ENCODE measurements at regions not wholly inside any gene's neighbourhood (a gene's known extent, or its start where the extent isn't known, plus 50 kb on each side); places are given as distances from the start of the nearest gene placed in this dataset.

- no peak for DNase-seq
Measured at GRCh38 chr12:24121911-24122310, 172.4 kb upstream of the SOX5 start.

DNA sequence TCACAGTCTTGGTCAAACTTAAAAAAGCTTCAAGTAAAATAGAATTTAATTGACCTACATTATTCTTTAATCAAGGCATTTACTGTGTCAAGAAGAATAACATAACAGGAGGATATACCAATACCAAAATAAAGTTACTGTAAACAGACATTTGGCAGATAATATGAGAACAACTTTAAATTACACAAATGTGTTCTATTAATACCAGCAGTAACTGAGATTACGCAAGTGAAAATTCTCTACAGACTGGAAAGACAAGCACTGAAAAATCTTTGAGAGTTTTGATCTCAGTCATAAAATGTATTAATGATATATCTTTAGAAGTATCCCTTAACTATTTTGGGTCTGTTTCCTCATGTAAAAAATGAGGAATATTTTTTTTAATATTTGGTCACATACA is 169.2 kb upstream of the SOX5 start:
- DNase-seq = no peak

- no peak for DNase-seq
Measured at GRCh38 chr12:24116548-24116947, 167.1 kb upstream of the SOX5 start.

GRCh38 chr12:24113701-24114100 is 164.2 kb upstream of the SOX5 start:
- DNase-seq = peak; percentile 1

DNA sequence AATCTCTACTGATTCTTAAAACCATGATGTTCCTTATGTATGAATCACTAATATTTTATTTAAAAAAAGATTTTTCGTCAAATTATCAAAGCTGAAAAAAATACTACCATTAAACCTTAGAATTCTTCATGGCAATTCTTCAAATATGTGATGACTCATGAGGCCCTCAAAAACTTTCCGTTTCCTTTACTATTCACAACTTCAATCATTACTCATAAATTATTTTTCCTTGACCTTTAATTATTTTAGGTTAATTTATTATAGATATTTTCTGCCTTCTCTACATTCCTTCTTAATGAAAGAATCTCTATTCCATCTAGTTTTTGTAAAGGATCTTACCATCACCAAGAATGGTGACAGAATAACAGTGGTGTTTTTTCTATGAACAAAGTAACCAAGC is 162.1 kb upstream of the SOX5 start:
- DNase-seq = peak; percentile 36

GRCh38 chr12:24111086-24111485 is 161.6 kb upstream of the SOX5 start:
- DNase-seq = peak; percentile 3

DNA sequence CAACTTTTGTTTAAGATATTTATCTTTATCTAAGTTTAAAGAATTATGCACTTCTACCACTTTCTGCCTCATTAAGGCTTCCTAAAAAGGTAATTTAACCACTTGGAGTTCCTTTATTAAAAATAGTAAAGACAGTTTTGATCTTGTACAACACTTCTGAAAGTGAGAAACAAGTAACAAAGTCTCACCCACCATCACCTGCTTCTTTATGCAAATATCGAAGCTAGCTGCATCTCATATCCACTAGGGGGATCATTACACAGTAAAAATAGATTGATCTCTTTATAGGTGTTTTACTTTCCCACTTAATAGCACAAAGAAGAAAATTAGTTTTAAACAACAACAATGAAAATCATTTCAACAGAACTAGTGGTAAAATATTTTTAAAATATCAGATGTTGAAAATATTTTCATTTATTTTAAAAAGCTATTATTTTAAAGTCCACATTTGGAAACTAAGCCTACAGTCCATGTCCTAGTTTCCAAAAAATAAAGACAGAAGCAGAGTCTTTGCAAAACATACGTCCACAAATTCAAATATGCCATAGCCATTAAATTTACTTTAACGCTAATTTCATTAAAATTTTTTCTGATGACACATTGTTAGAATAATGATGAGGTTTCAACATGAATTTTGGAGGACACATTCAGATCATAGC is 160.0 kb upstream of the SOX5 start:
- DNase-seq = peak; percentile 55

DNA sequence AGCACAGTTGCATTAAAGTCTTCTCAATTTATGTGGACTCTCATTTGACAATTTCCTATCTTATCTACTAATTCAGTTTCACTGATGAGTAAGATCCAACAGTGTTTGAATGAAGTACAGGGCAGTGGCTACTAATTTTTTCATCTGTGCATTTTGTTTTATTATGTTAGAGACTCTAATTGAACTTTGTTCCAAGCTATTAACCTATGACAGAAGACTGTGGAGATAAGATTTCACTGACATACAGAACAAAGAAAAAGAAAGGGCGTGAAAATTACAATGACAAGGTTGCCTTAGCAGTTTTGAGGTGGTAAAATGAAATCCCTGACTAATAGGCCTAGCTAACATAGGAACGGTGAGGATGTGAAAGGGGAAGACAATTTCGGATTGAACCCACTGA is 153.2 kb upstream of the SOX5 start:
- no peak for DNase-seq

DNA sequence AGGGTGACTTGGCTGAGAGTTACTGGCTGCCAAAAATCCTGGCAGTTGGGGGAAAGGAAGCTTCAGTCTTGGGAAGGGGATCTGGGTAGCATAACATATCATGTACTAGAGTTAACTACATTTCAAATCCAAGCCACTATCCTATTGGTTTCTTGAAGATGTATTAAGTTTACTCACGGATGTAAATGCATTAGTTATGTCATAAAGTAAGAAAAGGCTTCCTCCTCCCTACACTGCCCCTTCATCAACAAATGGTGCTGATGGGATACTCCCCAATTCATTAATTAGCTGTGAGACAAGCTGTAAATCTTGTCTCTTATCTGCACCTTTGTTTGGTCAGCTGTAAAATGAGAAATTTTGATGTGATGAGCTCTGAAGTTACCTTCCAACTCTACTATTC is 150.1 kb upstream of the SOX5 start:
- DNase-seq = no peak

- no peak for DNase-seq
Measured at GRCh38 chr12:24095245-24095644, 145.8 kb upstream of the SOX5 start.

- DNase-seq = no peak
Measured at GRCh38 chr12:24089510-24089890, 140.0 kb upstream of the SOX5 start.

DNA sequence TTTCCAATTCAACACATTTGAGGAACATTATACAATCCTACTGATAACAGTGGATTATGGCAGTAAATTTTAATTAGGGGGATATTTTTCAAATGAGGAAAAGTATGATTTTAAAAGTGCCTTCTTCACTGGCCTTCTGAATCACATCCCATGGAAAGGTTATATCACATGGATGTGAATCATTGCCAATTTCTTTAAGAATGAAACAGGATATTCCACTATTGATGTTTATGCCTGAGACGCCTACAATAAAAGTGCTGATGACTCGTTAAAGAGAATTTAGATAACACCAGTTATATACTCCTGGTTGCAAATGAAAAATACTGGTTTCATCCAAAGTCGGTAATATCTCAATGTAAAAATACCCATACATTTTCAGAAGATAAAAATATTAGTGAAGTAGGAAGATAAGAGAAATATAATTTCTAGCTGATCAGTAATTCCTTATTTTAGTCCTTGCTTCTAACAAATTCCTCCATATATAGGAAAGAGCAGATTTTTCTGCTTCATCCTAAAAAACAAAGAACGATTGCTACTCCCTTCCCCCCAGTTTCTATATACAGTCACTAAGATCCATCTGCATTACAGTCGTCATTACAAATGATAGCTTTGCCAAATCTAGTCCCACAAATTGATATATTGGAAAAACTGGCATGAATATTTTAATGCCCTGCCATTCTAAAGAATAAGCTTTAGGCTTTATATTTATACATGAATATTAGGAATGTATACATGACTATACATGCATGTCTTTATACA is 139.5 kb upstream of the SOX5 start:
- DNase-seq = peak; percentile 9

- no peak for DNase-seq
Measured at GRCh38 chr12:24087294-24087693, 137.8 kb upstream of the SOX5 start.

GRCh38 chr12:24084800-24085199 is 135.3 kb upstream of the SOX5 start:
- no peak for DNase-seq

DNA sequence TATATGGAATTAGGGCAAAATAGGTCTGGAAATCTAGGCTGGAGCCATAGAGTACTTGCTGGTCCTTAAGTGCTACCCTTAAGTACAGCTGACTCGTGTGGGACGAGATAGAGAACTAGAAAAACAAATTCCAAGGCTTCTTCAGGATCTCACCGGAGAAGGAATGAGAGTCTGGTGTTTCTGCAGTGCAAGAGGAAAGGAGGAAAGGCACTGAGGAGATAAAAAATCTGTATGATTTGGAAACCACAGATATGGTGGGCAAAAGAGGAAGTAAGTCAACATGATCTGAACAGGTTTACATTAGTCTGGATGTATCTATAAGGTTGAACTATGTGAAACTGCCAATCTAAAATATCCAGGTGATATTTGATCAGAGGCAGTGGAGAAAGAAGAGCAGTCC is 134.4 kb upstream of the SOX5 start:
- DNase-seq = no peak

- no peak for DNase-seq
Measured at GRCh38 chr12:24081606-24082005, 132.1 kb upstream of the SOX5 start.

DNA sequence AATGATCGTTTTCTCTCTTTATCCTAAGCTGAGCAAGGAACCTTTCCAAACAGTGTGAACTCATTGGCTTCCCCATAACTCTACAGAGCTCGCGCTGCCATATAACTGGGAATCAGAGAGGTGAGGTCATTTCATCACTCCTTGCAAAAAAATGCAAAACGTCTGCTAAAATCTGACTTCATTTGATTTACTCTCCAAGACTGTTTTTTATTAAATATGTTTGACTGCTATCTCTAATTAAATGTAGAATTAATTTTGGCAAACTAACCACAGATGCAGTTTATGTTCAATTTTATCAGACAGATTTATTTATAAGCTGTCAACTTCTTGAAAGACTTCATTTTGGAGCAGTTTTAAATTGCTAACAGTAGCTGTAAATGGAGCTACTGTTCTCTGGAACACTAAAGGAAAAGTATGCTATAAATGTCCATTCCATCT is 131.6 kb upstream of the SOX5 start:
- no peak for DNase-seq

GRCh38 chr12:24080465-24080864 is 131.0 kb upstream of the SOX5 start:
- no peak for DNase-seq

GRCh38 chr12:24079083-24079482 is 129.6 kb upstream of the SOX5 start:
- DNase-seq = no peak

DNA sequence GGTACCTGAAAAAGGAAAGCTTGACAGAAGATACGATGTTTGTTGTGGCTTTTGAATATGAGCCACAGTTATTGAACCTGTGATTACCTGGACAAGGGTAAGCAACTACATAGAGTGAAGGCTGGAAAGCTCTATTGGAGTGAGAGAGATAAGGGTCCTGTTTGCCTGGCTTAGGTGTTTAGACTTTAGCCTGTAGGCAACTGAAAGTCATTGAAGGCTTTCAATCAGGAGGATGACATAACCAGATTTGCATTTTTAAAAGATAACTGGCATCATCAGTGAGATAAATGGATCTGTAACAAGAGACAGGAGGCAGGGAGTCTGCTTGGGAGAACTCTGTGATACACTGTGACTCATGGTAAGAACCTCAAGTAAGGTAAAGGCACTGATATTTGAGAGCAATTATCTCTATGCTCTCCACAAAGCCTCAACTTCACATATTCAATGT is 128.9 kb upstream of the SOX5 start:
- no peak for DNase-seq

- DNase-seq = no peak
Measured at GRCh38 chr12:24077161-24077560, 127.7 kb upstream of the SOX5 start.

DNA sequence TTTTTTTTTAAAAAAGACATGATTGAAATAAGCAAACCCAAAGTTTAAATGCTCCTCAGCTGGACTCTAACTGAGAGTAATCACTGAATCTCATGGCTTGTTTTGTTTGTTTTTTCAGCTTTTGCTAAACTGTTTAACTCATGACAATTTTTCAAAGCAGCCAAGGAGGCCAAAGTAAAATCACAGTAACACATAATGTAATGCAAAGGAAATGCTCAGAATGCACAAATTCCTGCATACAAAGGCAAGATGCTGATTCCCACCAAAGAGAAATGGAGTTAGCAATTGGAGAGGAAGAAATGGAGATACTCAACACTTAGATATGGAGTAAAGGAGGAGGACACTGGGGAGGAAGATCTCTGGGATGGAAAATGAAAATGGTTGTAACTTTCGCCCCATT is 126.2 kb upstream of the SOX5 start:
- DNase-seq = no peak

DNA sequence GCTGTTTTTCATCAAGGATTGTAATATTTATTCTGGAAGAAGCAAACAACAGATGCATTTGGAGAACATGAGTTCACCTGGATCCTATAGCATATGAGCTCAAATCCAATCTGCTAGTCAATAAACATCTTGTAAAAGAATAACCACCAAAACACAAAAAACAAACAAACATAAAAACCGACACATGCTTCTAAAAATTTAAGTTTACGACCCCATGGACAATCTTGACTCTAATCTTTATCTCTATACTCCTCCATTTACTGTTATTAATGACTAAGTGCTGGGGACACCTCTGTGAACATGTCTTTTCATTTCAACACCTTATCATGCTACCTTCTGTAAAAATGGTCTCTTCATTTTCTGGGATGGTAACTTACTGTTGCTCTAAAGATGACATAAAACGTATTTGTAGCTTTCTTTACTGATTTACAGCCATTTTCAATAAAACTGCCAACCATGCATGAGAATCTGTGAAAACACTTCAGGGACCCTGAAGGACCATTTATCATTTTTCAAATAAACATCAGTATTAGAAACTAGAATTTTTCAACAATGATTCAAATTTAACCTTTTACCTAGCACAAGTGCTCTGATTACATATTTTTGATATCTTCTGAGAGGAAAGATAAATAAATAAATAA is 123.8 kb upstream of the SOX5 start:
- DNase-seq = no peak

GRCh38 chr12:24072302-24072701 is 122.8 kb upstream of the SOX5 start:
- no peak for DNase-seq
